HG03575 (cell line): ENCODE measurements at regions not wholly inside any gene's neighbourhood (a gene's known extent, or its start where the extent isn't known, plus 50 kb on each side); places are given as distances from the start of the nearest gene placed in this dataset.

ENCODE experiments used
- ATAC-seq: cut with Tn5 transposase; IDR thresholded peaks from one replicate; pipeline ENCODE4 v1.9.1; 2021; ENCODE audit not compliant: unreplicated experiment, insufficient number of reproducible peaks, low FRiP score; ENCODE audit errors: extremely low read depth

DNA sequence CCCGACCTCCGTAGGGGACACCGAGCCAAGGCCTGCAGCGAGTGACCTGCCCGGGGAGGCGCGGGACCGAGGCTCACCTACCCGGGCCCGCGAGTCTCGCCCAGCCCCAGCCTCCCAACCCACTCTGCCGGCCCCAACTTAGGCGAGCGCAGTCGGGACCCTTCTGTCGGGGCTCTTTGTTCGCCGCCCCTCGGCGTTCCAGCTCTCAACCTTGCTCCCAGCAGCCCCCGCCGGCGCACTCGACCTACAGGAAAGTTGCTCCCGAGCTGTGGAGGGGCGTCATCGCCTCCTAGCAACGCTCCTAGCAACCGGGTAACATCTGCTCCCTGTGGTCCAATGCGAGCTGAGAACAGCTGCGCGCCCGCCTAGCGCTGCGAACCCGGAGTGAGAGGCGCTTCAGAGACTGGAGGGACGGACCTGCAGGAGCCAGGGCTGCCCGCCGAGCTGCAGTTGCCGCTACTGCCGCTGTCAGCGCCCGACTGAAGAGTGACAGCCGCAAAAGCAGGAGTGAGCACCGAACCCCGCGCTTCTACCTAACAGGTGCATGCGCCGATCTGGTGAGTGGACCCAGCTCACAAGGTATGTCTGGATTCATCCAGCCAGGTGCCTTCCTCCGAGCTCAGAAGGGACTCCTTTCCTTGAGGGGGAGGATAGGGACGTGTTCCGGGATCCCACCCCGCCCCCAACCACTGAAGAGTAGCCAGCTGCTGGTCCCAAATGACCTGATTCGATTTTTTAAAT, 355.0 kb downstream of the SNAPC1 start:
- peak; percentile 67 for ATAC-seq

DNA sequence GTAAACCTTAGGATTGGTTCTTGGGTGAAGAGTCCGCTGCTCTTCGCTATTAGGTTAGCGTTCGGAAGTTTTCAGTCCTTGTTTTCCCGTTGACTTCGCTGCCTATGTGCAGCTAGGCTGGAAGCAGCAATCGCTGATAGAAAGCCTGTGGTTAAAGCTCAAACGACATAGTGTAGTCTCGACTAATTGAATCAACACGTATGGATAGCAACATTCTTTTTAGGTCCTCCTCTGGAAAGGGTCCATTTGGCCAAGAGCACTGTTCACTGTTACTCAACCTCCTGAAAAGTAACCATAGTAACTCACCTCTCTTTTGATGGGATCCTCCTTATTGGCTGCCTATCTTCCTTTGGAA, 355.5 kb downstream of the SNAPC1 start:
- ATAC-seq, result no peak

DNA sequence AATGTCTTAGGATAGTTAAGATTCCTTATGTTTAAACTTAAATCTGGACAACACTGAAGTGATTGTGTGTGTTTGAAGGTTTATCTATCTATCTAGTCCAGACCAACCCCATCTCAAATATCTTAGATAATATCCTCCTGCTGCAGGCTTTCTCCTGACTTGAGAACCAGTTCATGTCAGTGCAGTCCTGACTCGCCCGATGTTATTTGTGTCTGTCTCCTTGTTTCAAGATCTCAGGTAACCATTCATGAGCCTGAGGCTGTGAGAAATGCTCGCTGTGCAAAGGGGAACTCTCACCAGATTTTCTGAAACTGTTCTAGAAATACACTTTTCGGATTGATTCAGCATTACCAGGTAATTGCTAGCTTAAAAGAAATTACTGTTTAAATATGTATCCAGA, 356.2 kb downstream of the SNAPC1 start:
- ATAC-seq, result no peak

DNA sequence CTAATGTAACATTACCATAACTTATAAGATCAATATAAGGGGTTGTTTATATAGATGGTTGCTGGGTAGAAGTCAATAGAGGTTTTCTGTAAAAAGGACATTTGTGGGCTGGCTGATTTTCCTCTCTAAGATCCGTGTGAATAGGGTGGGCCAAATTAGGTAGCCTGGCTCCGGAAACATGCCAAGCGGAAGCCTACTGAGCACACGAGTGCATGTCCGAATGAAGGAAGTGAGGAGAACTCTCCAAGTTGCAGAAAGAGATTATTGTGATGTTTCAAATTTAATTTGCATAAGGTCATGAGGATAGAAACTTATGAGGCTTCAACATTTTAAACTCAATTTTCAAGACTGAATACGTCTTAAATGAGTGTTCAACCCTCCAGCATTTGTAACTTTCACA, 356.7 kb downstream of the SNAPC1 start:
- no peak for ATAC-seq

DNA sequence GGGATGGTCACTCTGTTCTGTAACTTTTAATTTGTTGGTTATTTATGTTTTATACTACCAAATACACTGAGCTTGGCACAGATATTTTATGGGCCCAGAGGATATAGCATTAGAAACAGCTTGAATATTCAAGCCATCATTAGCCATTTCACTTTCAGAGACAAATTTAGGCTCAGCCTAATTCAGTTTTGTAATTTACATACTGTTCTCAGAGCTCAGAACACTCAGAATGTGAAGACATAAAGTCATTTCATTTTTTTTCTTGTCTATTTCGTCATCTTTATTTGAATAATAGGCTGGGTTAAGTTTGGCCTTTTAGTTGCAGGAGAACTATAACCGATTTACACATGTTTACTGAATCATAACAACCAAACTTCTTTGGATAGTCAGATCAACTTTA, 361.7 kb downstream of the SNAPC1 start:
- ATAC-seq, result no peak

DNA sequence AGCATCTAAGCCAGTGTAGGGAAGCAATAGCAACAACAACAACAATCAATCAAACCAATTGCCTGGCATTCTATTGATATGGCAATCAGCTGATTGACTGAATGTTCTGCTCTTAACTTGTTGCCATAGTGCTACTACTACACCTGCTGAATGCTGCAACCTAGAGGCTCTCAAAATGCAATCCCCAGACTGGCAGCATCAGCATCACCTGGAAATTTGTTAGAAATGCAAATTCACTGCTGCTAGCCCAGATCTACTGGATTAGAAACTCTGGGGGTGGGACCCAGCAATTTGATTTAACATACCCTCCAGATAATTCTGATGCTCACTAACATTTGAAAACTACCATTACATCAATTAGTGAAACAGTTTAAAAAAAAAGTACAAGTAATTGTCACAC, 363.6 kb downstream of the SNAPC1 start:
- ATAC-seq, result no peak

DNA sequence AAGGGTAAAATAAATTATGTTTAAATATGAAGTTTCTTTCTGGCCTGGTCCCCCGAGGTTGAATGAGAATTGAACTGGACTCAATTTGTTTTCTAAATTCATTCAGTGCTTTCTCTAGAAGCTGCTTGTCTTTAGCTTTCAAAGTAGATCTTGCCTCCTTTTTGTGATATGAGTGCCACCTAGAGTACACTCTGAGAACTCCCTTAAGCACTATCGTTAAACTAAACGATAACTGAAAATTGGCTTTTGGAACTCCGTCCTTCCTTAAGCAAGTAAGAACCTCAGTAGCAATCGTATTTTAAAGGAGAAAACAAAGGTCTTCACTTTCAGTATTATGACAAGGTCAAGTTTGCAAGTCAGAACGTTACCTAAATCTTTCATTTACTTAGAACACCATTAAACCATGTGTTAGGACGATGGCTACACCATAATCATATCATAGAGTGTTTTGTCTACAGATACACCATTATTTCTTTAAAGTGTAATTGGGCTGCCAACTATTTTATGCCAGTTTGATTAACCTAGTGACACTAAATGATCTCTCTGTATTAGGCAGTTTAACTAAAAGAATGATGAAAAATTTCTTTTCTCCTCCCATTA, 364.8 kb downstream of the SNAPC1 start:
- no peak for ATAC-seq

DNA sequence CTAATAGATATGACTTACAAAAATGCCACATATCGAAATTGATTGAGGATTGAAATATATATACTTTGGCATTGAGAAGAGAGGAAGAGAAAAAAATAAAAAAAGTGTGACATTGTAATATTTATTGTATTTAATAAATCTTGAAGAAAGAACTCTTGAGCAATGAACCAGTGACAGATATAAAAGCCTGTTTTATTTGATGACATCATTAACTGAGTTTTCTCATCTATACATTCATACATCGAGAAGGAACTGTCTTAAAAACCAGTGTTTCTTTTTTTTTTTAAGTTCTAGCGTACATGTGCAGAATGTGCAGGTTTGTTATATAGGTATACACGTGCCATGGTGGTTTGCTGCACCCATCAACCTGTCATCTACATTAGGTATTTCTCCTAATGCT, 368.2 kb downstream of the SNAPC1 start:
- ATAC-seq, result no peak

DNA sequence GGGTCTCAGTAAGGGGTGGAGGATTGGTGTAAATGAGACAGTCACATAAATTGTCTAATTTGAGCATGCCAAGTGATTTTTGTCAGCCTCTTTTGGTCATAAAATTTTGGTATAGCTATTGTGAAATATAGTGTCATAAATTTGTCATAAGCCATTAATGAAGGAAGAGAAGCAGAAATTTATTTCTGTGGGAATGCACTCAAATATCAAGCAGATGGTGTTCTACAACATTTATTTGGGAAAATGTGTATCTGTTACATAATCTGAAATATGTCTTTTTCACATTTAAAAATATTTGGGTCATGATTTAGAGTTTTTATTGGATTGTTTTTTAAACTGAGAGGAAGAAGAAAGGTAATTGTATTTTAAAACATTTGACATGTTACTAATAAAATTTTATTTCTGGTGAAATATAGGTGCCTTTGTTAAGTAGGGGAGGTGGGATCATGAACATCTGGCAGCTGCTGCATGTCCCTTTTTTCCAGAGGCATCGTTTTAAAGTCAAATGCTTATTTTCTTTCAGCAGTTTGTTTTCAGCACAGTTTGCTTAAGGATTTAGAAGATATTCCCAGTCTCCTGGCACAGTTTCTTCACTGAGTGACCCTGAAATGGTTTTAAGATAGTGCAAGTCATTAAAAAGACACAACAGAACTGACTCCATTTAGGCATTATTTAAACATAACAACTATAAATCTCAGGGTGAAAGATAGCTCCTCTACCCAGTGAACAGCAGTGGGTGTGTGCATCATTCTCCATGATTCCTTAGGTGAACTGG, 371.7 kb downstream of the SNAPC1 start:
- ATAC-seq, result no peak

DNA sequence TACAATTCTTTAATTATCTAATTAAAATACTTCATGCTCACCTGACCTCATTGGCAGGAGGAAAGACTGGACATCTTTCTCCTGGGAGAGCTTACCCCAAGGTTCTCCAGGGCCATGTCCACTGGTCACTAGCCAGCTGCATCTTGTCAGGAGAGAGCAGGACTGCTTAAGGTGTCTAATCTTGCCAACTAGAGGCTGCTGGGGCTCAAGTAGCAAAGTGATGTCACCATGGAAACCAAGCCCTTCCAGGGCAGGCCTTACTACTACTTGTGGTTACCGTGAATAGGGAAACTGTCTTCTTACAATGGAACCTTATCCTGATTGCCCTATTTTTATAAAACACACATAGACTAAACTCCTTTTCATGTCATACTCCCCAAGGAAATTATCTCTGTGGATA, 376.4 kb downstream of the SNAPC1 start:
- no peak for ATAC-seq

DNA sequence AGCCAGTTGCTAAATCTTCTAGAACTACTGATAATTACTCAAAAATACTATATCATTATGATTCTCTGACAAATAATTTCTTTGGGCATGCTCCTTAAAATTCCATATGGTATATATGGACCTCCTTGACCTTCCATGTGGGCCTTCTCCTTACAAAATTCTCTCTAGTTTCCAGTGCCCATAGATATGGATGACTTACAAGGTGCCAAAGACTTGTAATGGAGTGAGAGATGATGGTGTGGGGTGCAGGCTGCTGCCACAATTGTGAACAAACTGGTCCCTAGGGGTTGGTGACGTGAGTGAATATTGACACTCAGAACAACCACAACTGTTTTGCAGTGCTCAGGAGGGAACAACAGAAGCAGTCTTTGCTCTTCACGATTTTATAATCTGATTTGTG, 378.9 kb downstream of the SNAPC1 start:
- no peak for ATAC-seq

DNA sequence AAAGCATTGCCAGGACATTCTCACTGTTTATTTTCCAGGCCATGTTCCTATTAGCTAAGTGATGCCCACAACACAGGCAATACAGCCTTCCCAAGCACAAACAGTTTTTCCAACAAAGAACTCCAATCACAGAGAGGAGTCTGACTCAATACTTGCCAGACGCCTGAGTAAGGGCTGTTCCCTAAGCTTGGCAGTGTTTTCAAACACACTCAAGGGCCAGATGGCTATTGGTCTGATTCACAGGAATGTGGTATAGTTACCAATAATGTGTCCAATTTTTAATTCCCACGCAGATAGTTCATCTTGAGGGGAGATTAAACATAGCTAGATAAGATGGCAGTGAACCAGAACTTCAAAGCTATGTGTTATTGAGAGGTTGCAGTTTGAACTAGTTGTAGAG, 381.0 kb downstream of the SNAPC1 start:
- no peak for ATAC-seq

DNA sequence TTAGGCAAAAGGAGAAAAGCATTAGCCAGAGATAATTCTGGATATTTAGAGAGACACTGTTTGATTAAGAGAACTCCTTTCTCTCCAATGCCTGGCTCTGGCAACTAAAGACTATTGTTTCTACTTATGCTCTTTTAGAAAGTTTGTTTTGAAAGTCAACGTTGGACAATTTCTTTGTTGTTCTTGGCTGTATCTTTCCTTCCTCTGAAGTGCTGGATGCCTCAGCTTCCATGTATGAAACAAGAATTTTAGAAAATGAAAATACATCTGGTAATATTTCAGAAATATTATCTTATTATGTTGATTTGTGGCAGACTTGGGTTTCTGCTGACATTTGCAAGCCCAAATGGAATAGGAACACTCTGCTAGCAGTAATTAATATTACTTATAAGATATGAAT, 382.6 kb downstream of the SNAPC1 start:
- no peak for ATAC-seq

DNA sequence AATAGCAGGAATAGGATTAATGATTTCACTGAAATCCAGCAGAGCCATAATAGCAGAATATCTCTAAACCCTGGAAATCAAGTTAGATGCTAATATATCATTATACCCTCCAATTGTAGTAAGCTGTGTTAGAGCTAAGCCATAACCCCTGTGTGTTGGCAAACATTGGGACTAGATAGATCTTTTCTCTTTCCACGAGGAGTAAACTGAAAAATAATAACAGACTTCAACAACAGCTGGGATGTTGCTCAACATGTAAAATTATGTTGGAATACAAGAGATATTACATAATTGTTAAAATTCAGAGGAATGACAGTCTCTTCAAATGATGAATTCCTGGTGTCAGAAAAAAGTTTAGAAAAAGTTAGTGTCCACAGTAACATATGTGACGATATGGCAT, 383.8 kb downstream of the SNAPC1 start:
- ATAC-seq, result no peak

DNA sequence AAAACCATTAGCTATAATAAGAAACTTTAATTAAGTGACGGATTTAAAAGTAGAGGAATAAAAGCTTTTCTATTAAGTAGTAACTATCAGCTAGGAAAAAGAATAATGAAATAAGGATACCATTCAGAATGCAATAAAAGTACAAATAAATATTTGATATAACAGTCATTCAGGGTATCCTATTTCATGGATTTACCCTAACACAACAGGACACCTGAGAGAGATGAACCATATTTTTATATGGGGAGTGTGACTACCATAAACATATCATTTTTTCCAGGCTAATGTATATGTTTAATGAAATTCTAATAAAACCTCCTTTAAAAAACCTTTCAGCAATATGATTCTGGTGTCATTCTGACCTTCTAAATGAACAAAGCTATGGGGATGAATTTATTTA, 393.8 kb downstream of the SNAPC1 start:
- no peak for ATAC-seq

DNA sequence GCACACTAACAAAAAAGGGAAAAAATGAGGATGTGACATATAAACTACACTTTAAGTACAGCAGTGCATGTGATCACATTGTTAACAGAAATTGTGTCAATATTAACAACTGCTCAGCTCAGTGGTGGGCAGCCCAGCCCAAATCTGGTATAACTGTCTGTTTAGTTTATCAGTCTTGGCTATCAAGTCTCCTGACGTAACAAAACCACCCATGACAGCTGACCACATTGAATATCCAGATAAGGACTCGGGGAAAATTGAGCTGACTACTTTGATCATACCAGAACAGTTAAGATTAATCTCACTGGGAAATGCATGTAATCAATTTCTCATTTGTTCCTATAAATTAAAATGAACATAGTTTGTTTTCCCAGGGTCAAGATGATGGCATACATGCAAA, 396.6 kb downstream of the SNAPC1 start:
- no peak for ATAC-seq

DNA sequence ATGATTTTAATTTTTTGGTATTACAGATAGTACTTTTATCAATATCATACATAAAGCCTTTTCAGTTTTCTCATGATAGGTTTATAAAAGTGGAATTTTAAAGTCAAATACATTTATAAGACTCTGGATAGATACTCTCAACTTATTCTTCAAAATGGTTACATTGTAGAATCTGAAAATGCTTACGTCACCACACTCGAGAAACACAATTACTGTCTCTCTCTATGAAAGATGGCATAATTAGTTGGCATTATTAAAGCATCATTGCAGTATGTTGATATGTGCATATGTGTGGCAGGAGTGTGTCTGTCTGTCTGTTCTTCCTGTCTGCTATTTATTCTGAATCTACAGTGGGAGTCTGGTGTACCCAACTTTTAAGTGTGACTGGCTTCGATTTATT, 397.1 kb downstream of the SNAPC1 start:
- ATAC-seq, result no peak

DNA sequence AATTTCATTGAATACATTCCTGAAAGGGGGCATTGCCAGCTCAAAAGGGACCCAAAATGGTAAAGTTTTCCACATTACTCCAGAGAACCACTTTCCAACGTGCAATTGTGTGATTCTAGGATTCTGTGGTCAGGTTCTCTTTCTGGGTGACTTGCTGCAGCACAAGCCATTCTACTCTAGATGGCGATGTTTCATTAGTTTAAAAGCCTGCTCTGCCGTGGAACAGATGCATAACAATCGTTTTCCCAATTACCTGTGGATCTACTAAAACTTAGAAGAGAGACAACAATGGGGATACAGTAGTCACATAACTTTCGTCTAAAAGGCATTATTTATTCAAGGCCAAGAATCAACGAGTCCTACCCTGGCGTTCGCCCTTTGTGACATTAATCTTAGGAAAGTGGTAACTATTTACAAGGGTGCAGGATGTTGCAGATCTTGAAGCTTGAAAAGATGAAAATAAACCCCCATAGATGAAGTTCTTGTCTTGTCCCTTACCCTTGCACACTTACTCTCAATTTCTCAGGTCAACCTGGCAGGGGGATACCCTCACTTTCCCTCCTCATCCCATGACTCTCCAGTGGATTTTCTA, 400.9 kb downstream of the SNAPC1 start:
- ATAC-seq, result no peak

DNA sequence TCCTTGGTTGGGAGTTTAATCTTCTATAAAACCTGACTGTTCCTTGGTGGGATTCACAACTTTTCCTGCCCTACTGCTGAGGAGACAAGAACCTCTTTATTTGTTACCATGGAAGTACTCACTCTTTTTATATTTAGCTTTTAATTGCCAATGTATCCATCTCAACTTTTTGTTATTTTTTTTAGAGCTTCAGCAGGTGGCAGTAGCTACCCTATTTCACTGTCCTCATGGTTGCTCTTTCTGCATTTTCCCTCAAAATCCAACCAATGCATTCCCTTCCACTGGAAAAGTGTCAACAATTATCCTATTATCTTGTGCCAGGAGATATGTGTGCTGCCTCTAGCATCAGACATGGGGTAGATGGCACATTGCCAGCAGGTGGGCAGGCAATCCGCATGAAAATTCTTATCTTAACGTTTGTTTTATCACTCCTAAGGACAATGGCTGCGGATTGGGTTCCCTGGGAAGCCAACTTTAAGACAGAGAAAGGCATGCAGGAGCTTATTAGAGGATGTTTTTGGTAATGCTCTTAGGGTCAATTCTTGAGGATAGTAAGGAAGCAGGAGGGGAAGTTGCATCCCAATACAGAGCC, 406.4 kb downstream of the SNAPC1 start:
- ATAC-seq, result no peak
